ENCODE measurements at regions not wholly inside any gene's neighbourhood (a gene's known extent, or its start where the extent isn't known, plus 50 kb on each side); places are given as distances from the start of the nearest gene placed in this dataset.
"Not testable (repeated sequence)": the region's sequence is repeated elsewhere in the genome, so short reads cannot be mapped to it uniquely, and the experiment has no call there.

- DNase-seq (ENCODE audit: low read depth) = no peak
- TF ChIP-seq, protein P1, sequence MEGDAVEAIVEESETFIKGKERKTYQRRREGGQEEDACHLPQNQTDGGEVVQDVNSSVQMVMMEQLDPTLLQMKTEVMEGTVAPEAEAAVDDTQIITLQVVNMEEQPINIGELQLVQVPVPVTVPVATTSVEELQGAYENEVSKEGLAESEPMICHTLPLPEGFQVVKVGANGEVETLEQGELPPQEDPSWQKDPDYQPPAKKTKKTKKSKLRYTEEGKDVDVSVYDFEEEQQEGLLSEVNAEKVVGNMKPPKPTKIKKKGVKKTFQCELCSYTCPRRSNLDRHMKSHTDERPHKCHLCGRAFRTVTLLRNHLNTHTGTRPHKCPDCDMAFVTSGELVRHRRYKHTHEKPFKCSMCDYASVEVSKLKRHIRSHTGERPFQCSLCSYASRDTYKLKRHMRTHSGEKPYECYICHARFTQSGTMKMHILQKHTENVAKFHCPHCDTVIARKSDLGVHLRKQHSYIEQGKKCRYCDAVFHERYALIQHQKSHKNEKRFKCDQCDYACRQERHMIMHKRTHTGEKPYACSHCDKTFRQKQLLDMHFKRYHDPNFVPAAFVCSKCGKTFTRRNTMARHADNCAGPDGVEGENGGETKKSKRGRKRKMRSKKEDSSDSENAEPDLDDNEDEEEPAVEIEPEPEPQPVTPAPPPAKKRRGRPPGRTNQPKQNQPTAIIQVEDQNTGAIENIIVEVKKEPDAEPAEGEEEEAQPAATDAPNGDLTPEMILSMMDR (IDR thresholded peaks at IDR 0.05; ENCODE audit: low read depth, low read length, missing control alignments) = no peak
- H3K4me3 ChIP-seq (ENCODE audit: low read depth, low read length) = no peak overlapping the region
Measured at GRCh38 chr10:65235266-65235665, 1690.6 kb upstream of the LRRTM3 start.

DNA sequence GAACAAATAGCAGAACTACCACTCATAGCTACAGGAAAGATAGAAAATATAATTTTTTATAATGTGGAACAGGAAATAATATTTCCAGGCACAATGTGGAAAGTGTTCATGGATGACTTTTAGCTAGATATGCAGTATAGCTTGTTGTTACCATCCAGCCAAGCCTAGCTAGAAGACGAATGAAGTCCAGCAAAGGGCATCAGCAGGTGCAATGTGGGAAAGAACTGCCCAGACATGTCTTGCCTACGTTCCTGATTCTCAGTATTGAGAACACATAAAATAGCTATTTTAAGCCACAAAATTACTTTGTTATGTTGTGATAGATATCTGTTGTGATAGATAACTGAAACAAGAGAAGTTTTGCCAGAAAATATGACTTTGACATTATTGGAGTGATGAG, 1690.0 kb upstream of the LRRTM3 start:
- no peak overlapping the region for H3K4me3 ChIP-seq (ENCODE audit: low read depth, low read length)
- TF ChIP-seq, protein P1 (IDR thresholded peaks at IDR 0.05; ENCODE audit: low read depth, low read length, missing control alignments) = no peak
- DNase-seq (ENCODE audit: low read depth) = no peak

GRCh38 chr10:65265451-65265954, 1660.3 kb upstream of the LRRTM3 start:
- no peak for DNase-seq (ENCODE audit: low read depth)
- H3K4me3 ChIP-seq (ENCODE audit: low read depth, low read length) = no peak overlapping the region
- TF ChIP-seq, protein P1 (IDR thresholded peaks at IDR 0.05; ENCODE audit: low read depth, low read length, missing control alignments) = no peak

GRCh38 chr10:65269551-65269950, 1656.3 kb upstream of the LRRTM3 start:
- H3K4me3 ChIP-seq (ENCODE audit: low read depth, low read length); DNase-seq (ENCODE audit: low read depth): not testable (repeated sequence)

DNA sequence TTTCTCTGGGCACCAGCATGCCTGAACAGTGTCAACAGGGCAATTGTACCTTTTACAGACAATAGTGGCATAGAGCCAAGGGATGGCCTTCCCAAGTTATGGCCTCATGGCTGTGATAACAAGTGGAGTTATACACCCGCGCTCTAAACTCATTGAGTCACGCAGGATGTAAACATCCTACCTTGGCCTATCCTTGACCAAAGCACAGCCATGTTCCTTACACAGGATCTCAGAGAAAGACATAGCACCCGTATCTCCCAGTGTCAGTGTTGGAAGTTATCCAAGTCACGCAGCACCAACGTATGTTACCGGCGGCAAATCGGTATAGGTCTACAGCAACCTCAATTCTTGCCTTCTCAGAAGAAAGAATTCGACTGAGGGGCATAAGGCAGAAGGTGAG, 1654.9 kb upstream of the LRRTM3 start:
- TF ChIP-seq, protein P1 (IDR thresholded peaks at IDR 0.05; ENCODE audit: low read depth, low read length, missing control alignments) = no peak

GRCh38 chr10:65273115-65273514, 1652.7 kb upstream of the LRRTM3 start:
- DNase-seq (ENCODE audit: low read depth) = no peak
- TF ChIP-seq, protein P1 (IDR thresholded peaks at IDR 0.05; ENCODE audit: low read depth, low read length, missing control alignments) = no peak
- H3K4me3 ChIP-seq (ENCODE audit: low read depth, low read length) = no peak overlapping the region

More for the DNA sequence above, 1654.9 kb upstream of the LRRTM3 start:
- DNase-seq (ENCODE audit: low read depth) = no peak
- no peak overlapping the region for H3K4me3 ChIP-seq (ENCODE audit: low read depth, low read length)

DNA sequence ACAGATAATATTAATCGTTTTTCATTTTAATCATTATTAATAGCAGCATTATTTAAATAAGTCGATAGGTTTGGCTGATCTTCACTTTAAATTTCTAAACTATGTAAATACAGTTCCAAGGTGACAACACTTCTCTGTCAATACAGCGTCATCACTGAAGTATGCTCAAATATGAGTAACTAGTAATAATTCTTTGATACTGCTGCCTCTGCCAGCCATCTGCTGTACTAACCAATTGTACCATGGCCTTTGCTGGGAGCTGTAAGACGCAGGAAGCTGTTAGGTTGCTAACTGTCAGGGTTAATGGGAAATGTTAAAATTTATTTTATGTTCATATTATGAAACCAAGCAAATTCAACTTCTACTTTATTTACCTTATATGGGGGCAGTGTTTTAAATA, 1650.5 kb upstream of the LRRTM3 start:
- no peak overlapping the region for H3K4me3 ChIP-seq (ENCODE audit: low read depth, low read length)
- no peak for DNase-seq (ENCODE audit: low read depth)
- TF ChIP-seq, protein P1 (IDR thresholded peaks at IDR 0.05; ENCODE audit: low read depth, low read length, missing control alignments) = no peak

Data from GM12864 (cell line).